ENCODE measurements at regions not wholly inside any gene's neighbourhood (a gene's known extent, or its start where the extent isn't known, plus 50 kb on each side); places are given as distances from the start of the nearest gene placed in this dataset.
A peak's percentile ranks its signal among the peaks of the same experiment; 100 is the strongest.
"Not testable (repeated sequence)": the region's sequence is repeated elsewhere in the genome, so short reads cannot be mapped to it uniquely, and the experiment has no call there.

GRCh38 chr12:115303723-115304309 is 619.8 kb upstream of the TBX3 start:
- DNase-seq (ENCODE audit: low read depth in 4 of 4, low spot score in 3 of 4) = no peak

GRCh38 chr12:115297445-115297844 is 613.5 kb upstream of the TBX3 start:
- no peak for DNase-seq (ENCODE audit: low read depth in 4 of 4, low spot score in 3 of 4)

GRCh38 chr12:115296613-115297198 is 612.7 kb upstream of the TBX3 start:
- no peak for DNase-seq (ENCODE audit: low read depth in 4 of 4, low spot score in 3 of 4)

- no peak for DNase-seq (ENCODE audit: low read depth in 4 of 4, low spot score in 3 of 4)
Measured at GRCh38 chr12:115295886-115296285, 611.9 kb upstream of the TBX3 start.

GRCh38 chr12:115294453-115295133 is 610.6 kb upstream of the TBX3 start:
- no peak for DNase-seq (ENCODE audit: low read depth in 4 of 4, low spot score in 3 of 4)

GRCh38 chr12:115285429-115285828 is 601.5 kb upstream of the TBX3 start:
- not testable (repeated sequence) for DNase-seq (ENCODE audit: low read depth in 4 of 4, low spot score in 3 of 4)

- no peak for DNase-seq (ENCODE audit: low read depth in 4 of 4, low spot score in 3 of 4)
Measured at GRCh38 chr12:115273456-115273855, 589.5 kb upstream of the TBX3 start.

- no peak for DNase-seq (ENCODE audit: low read depth in 4 of 4, low spot score in 3 of 4)
Measured at GRCh38 chr12:115268451-115268850, 584.5 kb upstream of the TBX3 start.

- no peak for DNase-seq (ENCODE audit: low read depth in 4 of 4, low spot score in 3 of 4)
Measured at GRCh38 chr12:115267891-115268290, 583.9 kb upstream of the TBX3 start.

- DNase-seq (ENCODE audit: low read depth in 4 of 4, low spot score in 3 of 4) = no peak
Measured at GRCh38 chr12:115267464-115267863, 583.5 kb upstream of the TBX3 start.

GRCh38 chr12:115264605-115265004 is 580.6 kb upstream of the TBX3 start:
- no peak for DNase-seq (ENCODE audit: low read depth in 4 of 4, low spot score in 3 of 4)

- DNase-seq (ENCODE audit: low read depth in 4 of 4, low spot score in 3 of 4) = peak in 1 of 4 donors; percentile 7
Measured at GRCh38 chr12:115261691-115262398, 577.9 kb upstream of the TBX3 start.

- no peak for DNase-seq (ENCODE audit: low read depth in 4 of 4, low spot score in 3 of 4)
Measured at GRCh38 chr12:115260762-115261675, 577.0 kb upstream of the TBX3 start.

- no peak for DNase-seq (ENCODE audit: low read depth in 4 of 4, low spot score in 3 of 4)
Measured at GRCh38 chr12:115259968-115260747, 576.2 kb upstream of the TBX3 start.

- DNase-seq (ENCODE audit: low read depth in 4 of 4, low spot score in 3 of 4) = no peak
Measured at GRCh38 chr12:115257791-115258190, 573.8 kb upstream of the TBX3 start.

- no peak for DNase-seq (ENCODE audit: low read depth in 4 of 4, low spot score in 3 of 4)
Measured at GRCh38 chr12:115255962-115256361, 572.0 kb upstream of the TBX3 start.

- DNase-seq (ENCODE audit: low read depth in 4 of 4, low spot score in 3 of 4) = no peak
Measured at GRCh38 chr12:115255257-115255656, 571.3 kb upstream of the TBX3 start.

GRCh38 chr12:115253049-115253448 is 569.1 kb upstream of the TBX3 start:
- DNase-seq (ENCODE audit: low read depth in 4 of 4, low spot score in 3 of 4) = no peak

- no peak for DNase-seq (ENCODE audit: low read depth in 4 of 4, low spot score in 3 of 4)
Measured at GRCh38 chr12:115251727-115252126, 567.8 kb upstream of the TBX3 start.
